ENCODE measurements at regions not wholly inside any gene's neighbourhood (a gene's known extent, or its start where the extent isn't known, plus 50 kb on each side); places are given as distances from the start of the nearest gene placed in this dataset.

DNA sequence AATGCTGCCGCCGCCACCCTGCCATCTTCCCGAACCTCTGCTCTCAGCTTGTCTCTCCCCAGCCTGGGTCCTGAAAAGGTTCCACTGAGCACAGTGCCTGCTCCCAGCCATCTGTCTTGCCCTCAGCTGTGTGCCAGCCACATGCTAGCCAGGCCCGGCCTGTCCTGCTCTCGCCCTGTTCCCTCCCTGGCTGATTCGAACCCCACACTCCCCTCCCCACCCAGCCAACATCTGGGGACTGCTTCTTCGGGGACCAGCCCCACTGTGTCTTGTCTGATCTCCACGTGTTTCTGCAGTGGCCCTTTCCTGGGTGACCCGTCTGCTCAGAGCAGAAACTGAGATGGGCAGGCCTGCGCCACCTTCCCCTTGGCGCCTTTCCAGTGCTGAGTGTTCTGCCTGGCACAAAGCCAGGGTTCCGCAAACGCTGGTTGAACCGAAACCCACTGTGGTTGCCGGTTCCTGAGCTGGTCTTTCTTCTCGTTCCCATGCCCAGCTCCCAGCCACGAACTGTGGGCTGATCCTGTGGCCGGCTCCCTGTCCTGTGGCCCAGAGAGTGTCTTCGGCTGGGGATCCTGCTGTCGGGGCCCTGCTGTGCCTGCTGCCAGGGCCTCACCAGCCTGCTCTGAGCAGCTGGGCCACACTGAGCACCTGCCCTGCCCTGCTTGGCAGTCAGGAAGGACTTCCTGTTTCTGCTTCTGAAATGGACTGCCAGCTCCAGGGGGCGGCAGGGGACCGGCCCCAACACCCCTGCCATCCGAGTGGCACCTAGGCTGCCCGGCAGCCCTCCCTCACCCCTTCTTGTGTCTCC is 62.7 kb upstream of the KLF13 start:
- peak; percentile 31 for DNase-seq (ENCODE audit: low spot score)

DNA sequence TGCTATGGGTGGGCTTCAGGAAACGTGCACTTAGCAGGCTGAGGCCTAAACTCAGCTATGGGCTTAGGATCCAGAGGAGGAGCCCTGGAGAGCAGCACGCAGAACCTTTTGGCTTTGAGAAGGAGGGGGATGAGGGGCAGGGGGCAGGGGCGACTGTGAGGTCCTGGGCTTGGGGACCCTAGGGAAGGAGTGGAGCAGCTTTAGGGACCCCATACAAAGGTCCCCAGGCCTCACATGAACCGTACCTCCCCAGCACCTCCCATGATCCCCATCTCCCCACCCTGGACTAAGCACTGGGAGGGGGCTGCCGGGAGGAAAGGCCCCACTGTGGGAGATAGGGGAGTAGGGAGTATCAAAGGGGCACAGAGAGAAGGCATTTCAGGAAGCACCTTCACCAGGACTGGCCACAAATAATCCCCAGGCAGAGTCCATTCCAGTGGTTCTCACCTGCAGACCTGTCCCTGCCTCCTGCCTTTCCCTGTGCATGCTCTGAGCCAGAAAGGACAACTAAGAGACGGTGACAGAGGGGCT is 62.0 kb upstream of the KLF13 start:
- no peak for DNase-seq (ENCODE audit: low spot score)

DNA sequence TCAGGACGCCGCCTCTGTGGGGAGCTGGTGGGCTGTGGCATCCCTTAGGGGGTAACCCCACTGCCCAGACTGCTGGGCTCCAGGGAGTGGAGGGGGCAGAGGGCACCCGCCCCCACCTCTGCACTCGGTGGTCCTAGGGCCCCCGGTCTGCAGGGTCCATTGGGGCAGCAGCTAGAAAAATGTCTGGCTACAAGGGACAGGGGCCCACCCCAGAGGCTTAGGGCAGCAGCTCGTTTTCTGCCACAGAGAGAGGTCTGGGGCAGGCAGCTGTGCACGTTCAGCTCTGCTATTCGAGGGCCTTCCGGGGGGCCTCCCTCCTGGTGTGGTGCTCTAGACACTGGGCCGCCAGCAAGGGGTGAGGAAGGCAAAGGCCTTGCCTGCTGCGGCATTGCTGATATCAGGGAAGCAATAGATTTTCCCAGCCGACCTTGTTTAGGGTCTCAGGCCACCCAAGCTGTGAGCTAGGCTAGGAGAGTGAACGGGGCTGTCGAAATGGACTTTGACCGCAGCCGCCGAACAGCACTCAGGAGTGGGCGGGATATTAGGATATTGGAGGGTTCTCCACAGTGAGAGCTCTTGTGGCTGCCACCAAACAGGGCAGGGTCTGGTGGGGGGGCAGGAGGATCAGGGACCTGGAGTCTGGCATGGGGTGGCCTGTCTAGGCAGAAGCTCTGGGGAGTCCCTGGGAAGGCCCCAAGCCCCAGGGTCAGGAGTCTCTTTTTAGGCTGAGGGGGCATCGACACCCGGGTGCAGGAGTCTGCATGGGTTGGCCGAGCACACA is 61.4 kb upstream of the KLF13 start:
- no peak for DNase-seq (ENCODE audit: low spot score)

DNA sequence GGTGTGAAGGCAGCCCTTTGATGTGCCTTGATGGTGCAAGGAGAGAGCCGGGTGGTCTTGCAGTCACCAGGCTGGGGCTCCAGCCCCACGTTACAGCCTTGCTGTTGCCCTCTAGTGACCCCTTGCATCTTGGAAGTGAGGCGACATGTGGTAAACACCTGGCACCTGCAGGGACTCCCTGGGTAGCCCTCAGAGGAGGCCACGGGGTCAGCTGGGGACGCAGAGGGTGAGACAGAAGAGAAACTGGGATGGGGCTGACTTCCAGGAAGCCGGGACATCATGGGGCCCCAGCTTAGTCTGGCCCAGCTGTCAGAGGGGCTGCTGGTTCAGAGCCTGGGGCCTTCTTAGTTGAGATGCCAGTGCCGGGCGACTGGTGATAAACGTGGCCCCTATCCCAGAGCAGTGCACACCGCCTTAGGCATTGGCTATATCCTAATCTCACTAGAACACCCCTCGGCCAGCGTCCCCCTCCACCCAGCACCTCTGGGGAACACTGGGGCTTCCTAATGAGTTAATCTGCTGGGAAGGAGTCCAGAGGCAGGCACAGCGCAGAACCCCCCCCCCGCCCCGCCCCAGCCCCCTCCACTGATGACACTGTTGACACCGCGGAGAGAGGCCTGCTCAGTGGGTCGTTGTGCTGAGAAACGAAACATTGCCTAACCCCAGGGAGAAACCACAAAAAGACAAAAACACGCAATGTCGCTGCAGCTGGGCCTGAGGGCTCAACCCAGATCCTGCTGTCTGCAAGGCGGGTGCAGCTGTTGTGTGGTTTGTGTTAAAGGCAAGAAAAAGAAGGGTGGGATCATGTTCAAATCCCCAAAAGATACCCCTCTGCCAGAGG is 60.5 kb upstream of the KLF13 start:
- no peak for DNase-seq (ENCODE audit: low spot score)

DNA sequence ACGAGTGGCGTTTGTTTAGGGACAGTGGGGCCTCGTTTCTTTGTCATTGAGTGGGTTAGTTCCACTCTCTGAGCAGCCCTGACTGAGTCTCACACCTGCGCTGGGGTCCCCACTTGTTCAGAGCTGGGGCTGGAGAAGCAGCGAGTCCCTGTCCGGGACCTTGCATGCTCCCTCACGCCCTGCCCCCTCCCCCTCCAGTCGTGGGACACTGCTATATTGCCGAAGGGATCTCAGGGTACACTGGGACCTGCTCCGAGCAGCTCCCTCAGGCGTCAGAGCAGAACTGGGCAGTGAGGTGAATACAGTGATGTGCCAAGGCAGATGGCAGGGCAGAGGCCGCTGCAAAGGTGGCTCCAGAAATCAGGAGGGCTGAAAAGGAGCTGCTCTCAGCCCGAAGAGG is 59.9 kb upstream of the KLF13 start:
- DNase-seq (ENCODE audit: low spot score) = no peak

DNA sequence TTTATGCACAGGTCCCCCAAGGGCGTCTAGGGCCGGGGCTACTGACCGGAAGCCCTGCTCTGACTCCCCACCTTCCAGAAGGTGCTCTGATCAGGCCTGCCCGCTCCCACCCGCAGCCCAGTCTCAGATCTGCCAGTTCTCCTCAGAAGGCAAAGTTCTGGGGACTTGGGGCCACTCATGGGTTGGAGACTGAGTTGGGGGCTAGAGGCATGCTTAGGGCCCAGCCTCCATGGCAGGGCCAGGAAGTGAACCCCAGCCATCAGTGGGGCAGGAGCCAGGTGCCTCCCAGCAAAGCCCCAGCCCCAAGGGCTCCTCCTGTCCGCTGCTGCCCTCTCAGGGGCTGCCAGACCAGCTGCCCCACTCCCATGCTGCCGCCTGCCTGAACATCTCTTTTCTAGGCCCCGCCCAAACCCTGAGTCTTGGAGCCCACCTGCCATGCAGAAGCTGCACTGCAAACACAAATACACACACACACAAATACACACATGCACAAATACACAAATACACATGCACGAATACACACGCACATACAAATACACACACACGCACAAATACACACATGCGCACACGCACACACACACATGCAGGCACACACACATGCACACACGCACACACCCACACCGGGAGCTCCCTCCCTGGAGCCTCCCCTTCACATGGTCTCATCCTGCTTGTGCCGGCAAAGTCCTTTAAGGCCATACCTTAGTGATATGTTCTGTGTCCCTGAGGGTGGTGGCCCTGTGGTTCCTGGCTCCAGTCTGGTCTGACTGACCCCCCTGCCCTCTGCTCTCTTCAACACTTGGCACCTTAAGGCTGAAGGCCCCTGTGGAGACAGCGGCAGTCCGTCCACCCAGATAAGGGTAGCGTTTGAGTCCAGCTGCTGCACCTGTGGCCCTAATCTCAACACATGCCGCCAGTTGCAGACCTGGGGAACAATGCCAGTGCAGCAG is 59.2 kb upstream of the KLF13 start:
- DNase-seq (ENCODE audit: low spot score) = no peak

DNA sequence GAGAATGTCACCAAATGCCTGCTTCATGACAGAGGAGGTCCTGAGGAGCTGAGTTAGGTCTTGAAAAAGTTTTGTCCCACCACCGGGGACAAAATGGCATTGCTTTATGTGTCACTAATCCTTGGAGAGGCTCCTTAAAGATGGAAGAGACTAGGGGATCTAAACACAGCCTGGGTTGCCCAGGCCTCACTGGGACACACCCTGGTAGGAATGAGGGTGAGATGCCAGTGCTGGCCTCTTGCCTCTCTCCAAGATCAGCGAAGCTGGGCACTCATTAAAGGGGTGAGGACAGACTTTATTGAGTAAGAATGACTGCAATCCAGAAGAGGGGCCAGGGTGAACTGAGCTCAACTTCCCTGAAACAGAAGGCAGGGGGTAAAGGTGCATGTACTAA is 58.5 kb upstream of the KLF13 start:
- DNase-seq (ENCODE audit: low spot score) = no peak

DNA sequence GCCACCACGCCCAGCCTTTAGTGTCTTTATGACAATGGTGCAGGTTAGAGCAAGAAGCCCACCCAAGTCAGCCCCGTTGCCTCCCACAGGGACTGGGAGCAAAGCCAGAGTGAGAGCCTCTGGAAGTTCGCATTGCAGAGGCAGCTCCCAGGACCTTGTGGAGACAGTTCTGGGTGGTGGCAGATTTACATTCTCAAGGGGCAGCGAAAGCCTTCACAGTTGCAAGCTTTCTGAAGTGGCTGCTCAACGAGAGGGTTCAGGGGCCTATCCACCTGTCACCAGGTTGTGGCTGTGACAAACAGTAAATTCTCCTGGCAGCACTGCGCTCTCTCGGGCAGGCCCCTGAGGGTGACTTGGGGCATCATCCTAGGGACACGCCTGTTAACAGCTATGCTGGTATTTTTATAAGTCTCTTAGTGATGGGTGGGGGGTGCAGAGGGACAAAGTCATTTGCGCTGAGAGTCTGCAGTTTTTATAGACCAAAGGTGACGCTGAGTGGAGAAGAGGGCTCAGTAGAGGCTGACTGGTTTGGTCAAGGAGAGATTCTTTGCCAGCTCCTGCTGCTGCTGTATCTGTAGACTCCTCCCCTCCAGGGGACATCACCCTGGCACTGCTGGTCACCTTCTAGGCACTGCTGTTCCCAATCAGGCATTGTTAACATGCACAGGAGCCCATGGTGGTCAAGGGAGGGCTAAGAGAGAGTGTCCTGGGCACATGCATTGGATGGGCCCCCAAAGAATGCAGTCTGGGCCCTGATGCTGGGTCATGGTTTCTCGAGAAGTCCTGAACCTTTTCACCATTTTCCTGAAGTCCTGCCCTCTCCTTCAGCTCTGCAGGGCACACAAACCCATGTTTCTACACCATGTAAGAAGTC is 57.5 kb upstream of the KLF13 start:
- peak; percentile 61 for DNase-seq (ENCODE audit: low spot score)

DNA sequence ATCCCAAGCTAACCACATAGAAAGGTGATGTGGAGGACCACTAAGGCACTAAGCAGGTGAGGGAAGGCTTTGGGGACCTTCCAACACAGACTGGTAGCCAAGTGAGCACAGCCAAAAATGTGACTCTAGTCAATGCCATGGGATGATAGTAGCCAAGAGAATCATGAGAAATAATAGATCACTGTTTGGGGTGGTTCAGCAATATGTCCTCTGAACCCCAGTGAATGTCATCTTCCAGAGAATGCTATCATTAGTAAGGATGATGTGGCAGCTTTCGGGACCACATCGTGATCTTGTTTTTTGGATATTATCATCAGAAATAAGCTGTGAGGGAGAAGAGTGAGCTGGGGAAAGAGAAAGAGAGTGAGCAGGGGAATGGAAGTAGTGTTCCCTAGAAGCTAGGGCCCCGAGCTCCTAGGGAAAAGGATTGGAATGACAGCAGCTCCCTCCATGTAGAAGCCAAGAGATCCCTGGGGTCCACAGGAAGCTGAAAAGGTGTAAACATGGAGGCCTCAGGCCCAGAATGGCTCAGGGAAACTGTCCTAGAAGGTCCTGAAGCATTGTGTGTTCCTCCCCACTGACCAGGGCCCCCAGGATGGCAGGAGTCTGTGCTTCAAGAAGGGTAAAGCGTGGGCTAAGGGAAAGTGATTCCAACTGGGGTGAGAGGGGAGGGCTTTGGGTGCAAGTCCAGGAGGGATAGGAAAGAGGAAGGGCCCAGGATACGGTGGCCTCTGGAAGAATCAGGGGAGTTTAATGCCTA is 56.6 kb upstream of the KLF13 start:
- no peak for DNase-seq (ENCODE audit: low spot score)

DNA sequence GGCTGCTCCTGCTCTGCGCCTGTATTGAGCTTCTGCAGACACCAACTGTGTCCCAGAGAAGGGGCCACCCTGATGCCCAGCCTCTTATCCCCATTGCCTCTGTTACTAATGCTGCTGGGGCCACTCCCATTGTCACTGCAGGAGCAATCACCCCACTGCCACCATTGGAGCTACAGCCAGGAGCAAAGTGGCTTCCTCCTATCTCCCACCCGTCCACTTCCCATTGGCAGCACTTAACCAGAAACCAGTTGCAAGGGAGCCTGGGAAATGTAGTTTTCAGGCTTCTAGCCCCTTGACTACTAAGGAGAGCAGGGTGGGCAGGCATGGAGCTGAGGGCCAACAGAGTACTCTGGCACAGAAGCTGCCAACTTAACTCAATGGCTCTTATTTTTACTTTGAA is 55.9 kb upstream of the KLF13 start:
- DNase-seq (ENCODE audit: low spot score) = no peak

DNA sequence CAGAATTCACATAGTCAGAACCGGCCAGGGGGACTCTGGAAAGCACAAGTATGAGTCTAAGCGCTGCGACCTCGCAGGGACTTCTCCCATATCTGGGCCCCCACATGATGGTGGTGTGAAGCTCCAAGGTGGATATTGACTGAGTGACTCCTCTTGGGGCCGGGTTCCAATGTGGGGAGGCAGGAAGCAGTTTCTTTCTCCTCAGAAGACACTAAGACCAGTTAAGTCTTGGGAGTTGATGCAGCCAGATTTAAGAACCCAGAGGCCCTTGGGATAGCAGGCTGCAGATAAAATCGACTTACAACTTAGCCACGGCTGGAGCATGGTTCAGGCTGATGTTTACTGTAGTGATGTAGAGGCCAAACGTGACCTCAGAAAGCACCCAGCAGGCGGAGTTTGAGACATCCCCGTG is 55.4 kb upstream of the KLF13 start:
- DNase-seq (ENCODE audit: low spot score) = no peak

DNA sequence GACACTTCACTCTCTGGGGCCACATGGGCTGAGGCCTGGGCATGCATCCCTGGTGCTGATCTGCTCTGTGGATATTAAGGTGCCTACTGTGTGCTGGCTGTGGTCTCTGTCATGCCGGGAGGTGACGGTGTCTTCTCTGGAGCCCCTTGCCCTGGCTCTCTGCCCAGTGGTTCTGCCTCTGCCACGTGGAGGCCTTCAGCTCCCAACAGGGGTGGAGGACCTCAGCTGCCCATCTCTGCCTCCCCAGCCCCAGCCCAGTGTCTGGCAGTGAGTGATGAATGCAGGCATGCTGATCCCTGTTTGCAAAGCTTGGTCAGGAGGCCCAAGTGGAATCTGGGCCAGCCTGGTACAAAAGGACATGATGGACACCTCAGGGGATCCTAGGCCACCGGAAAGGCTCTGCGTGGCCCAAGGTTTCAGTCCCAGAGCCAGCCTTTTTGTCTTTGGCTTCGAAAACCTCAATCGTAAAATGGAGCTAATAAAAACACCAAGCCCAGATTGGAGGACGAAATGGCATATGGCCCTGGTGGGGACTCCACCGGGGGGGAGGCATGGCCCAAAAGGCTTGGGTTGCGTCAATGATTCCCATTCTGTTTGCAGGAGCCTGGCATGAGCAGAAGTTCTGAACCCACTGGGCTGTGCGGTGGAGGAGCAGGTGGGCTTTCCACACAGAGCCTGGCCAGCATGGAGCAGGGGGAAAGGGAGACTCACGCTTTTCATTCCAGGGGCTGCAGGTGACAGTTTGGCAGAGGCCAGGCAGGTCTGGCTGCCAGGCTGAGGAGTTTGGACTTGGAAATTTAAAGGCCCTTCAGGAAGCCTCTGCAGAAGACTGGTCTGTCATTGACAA is 54.7 kb upstream of the KLF13 start:
- DNase-seq (ENCODE audit: low spot score) = no peak

DNA sequence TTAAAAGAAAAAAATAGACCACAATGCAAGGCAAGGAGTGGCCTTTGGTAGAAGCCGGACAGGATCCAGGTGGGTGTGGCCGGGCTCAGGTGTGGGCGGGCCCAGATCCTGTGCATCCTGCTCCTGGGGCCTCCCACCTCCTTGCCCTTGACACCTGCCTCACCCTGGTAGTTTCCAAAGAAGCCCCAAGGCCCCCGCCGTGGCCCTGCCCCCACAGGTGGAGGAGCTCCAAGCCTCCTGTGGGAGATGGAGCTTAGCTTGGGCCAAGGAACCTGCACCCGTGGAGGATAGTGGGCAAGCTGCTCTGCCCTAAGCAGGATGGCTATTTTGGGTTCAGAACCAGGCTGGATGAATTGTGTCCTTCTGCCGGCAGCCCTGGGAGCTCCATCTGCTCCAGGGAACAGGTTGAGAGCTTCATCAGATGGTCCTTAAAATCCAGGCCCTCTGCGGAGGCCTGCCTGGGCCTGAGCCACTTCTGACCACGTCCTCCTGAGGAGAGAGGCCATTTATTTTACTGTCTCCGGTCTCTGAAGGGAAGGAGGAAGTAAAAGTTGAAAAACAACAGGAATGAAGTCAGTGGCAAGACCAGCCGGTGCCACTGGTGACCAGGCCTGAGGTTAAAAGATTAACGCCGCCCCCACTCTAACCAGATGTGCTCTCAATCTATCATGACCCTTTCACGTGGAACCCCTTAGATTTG is 53.9 kb upstream of the KLF13 start:
- DNase-seq (ENCODE audit: low spot score) = peak; percentile 58

DNA sequence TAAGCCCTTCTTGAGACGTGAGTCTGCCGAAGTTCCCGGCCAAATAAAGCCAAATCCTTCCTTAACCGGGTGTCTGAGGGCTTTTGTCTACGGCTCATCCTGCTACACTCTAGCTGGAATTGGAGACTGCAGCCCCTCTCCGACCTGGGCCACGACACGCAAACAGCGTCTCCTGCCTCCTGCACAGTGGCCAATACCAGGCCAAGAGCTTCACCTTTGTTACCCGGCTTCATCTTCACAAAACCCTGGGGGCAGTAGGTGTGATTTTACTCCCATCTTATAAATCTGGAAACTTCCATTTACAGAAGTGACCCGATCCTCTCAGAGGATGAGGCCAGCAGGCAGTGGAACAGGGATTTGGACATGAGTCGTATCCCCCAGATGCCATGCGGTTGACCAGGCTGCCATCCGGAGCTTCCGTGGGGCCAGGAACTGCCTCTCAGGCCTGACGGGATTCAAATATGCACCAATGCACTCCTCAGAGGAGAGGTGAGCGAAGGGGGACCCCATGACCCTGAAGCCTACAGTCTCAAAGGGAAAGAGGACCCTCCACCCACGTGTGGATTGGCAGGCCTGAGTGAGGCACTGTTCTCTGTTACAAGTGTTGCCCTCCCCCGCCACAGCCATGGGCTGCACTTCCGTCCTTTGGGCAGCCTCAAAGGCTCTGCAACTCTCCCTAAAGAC is 53.2 kb upstream of the KLF13 start:
- no peak for DNase-seq (ENCODE audit: low spot score)

DNA sequence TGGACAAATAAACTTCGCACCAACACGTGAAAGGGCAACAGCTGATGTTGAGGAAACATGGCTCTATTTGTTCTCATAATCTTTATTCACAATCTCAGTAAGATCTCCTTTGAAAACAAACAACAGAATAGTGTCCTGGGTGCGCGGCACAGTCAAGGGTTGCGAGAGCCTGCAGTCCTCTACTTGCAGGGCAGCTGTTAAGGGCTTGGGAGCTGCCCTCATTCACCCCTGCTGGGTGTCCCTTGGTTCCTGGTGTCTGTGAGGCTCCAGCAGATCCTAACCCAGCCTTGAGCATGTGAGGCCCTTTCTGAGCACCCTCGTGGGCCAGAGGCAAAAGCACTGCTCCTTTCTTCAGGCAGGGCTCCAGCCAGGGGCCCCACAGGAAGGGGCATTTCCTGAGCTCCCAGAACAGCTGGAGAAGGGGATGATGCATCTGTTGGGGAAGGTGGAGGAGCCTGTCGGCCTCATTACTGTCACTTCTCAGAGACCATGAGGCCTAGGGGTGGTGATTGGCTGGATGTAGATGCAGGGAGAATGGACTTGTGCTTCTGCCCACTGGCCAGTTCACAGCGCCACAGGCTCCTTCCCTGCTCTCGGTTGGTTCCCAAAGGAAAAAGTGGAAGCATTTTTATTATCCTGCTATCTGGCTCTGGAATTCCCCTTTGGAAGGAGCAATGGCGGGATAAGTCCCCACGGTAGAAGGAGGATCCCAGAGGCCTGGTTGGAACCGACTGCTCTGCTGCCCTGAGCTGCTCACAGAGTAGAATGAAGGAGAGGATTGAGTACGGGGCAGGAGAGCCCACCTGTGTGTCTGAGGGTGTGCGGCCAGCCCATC is 51.9 kb upstream of the KLF13 start:
- no peak for DNase-seq (ENCODE audit: low spot score)
